ENCODE measurements at regions not wholly inside any gene's neighbourhood (a gene's known extent, or its start where the extent isn't known, plus 50 kb on each side); places are given as distances from the start of the nearest gene placed in this dataset.

- DNase-seq (ENCODE audit: missing footprints) (no peak), ATAC-seq (no peak)
- intact Hi-C loops (cut with DNase I): no loop called here
Observed at GRCh38 chr3:163821841-163822240, 1256.5 kb downstream of the SI start.

- ATAC-seq: no peak
- intact Hi-C loops (cut with DNase I): no loop called here
Observed at GRCh38 chr3:163817015-163817414, 1261.3 kb downstream of the SI start.

GRCh38 chr3:163813935-163814334 lies 1264.4 kb downstream of the SI start:
- DNase-seq (ENCODE audit: missing footprints) (no peak), ATAC-seq (no peak)
- intact Hi-C loops (cut with DNase I): no loop called here

More at GRCh38 chr3:163817015-163817414, 1261.3 kb downstream of the SI start:
- no peak for DNase-seq (ENCODE audit: missing footprints)

GRCh38 chr3:163812006-163812405 lies 1266.3 kb downstream of the SI start:
- DNase-seq (ENCODE audit: missing footprints) (no peak), ATAC-seq (no peak)
- intact Hi-C loops (cut with DNase I): no loop called here

GRCh38 chr3:163809540-163809993 lies 1268.7 kb downstream of the SI start:
- no peak for DNase-seq (ENCODE audit: missing footprints)
- ATAC-seq: no peak
- intact Hi-C loops (cut with DNase I): no loop called here

GRCh38 chr3:163786416-163786815 lies 1291.9 kb downstream of the SI start:
- DNase-seq (ENCODE audit: missing footprints) (peak; percentile 33), ATAC-seq (no peak)
- intact Hi-C loops (cut with DNase I): no loop called here

GRCh38 chr3:163785693-163786092 lies 1292.6 kb downstream of the SI start:
- intact Hi-C loops (cut with DNase I): no loop called here
- DNase-seq (ENCODE audit: missing footprints) (no peak), ATAC-seq (no peak)

GRCh38 chr3:163779396-163780344 lies 1298.6 kb downstream of the SI start:
- DNase-seq (ENCODE audit: missing footprints): no peak
- intact Hi-C loops (cut with DNase I): no loop called here
- no peak for ATAC-seq

GRCh38 chr3:163776743-163777142 lies 1301.6 kb downstream of the SI start:
- intact Hi-C loops (cut with DNase I): no loop called here
- ATAC-seq (no peak), DNase-seq (ENCODE audit: missing footprints) (no peak)

GRCh38 chr3:163773136-163773535 lies 1305.2 kb downstream of the SI start:
- ATAC-seq: no peak
- no peak for DNase-seq (ENCODE audit: missing footprints)
- intact Hi-C loops (cut with DNase I): no loop called here

- no peak for ATAC-seq
- no peak for DNase-seq (ENCODE audit: missing footprints)
- intact Hi-C loops (cut with DNase I): no loop called here
Observed at GRCh38 chr3:163768048-163768447, 1310.2 kb downstream of the SI start.

- DNase-seq (ENCODE audit: missing footprints) (no peak), ATAC-seq (no peak)
- intact Hi-C loops (cut with DNase I): no loop called here
Observed at GRCh38 chr3:163766112-163766511, 1312.2 kb downstream of the SI start.

GRCh38 chr3:163753033-163753432 lies 1325.3 kb downstream of the SI start:
- ATAC-seq (no peak), DNase-seq (ENCODE audit: missing footprints) (no peak)
- intact Hi-C loops (cut with DNase I): no loop called here

- ATAC-seq (no peak), DNase-seq (ENCODE audit: missing footprints) (no peak)
- intact Hi-C loops (cut with DNase I): no loop called here
Observed at GRCh38 chr3:163745204-163745603, 1333.1 kb downstream of the SI start.

- ATAC-seq: no peak
- intact Hi-C loops (cut with DNase I): no loop called here
- no peak for DNase-seq (ENCODE audit: missing footprints)
Observed at GRCh38 chr3:163735394-163735793, 1342.9 kb downstream of the SI start.

- intact Hi-C loops (cut with DNase I): no loop called here
- ATAC-seq (no peak), DNase-seq (ENCODE audit: missing footprints) (no peak)
Observed at GRCh38 chr3:163730684-163731083, 1347.6 kb downstream of the SI start.

GRCh38 chr3:163726125-163726524 lies 1352.2 kb downstream of the SI start:
- ATAC-seq (no peak), DNase-seq (ENCODE audit: missing footprints) (no peak)
- intact Hi-C loops (cut with DNase I): no loop called here

GRCh38 chr3:163722405-163722804 lies 1355.9 kb downstream of the SI start:
- ATAC-seq (no peak), DNase-seq (ENCODE audit: missing footprints) (no peak)
- intact Hi-C loops (cut with DNase I): no loop called here

GRCh38 chr3:163721596-163721995 lies 1356.7 kb downstream of the SI start:
- intact Hi-C loops (cut with DNase I): no loop called here
- ATAC-seq: no peak
- DNase-seq (ENCODE audit: missing footprints): peak; percentile 64

- intact Hi-C loops (cut with DNase I): no loop called here
- no peak for ATAC-seq
Observed at GRCh38 chr3:163717377-163717776, 1360.9 kb downstream of the SI start.

GRCh38 chr3:163708428-163708827 lies 1369.9 kb downstream of the SI start:
- DNase-seq (ENCODE audit: missing footprints) (no peak), ATAC-seq (no peak)
- intact Hi-C loops (cut with DNase I): no loop called here

More at GRCh38 chr3:163717377-163717776, 1360.9 kb downstream of the SI start:
- no peak for DNase-seq (ENCODE audit: missing footprints)
